HL-60/S4 (cell line): ENCODE measurements at regions not wholly inside any gene's neighbourhood (a gene's known extent, or its start where the extent isn't known, plus 50 kb on each side); places are given as distances from the start of the nearest gene placed in this dataset.
"Not testable (repeated sequence)": the region's sequence is repeated elsewhere in the genome, so short reads cannot be mapped to it uniquely, and the experiment has no call there.

Experiments used
- in situ Hi-C: fragments of 300-500 bp; cut with MboI; formaldehyde crosslinking; loops from 2 replicates; pipeline ENCODE4 v1.14.3; 2022; ENCODE audit warnings: low sequenced_read_pairs

- in situ Hi-C loops, result no loop called here
Measured at GRCh38 chr9:33690143-33690933, 105.0 kb upstream of the PRSS3 start.

- in situ Hi-C loops, result no loop called here
Measured at GRCh38 chr9:33695299-33695698, 100.1 kb upstream of the PRSS3 start.

- in situ Hi-C loops, result no loop called here
Measured at GRCh38 chr9:33695856-33696255, 99.5 kb upstream of the PRSS3 start.

- in situ Hi-C loops, result no loop called here
Measured at GRCh38 chr9:33697171-33697570, 98.2 kb upstream of the PRSS3 start.

- in situ Hi-C loops, result no loop called here
Measured at GRCh38 chr9:33698267-33698666, 97.1 kb upstream of the PRSS3 start.

GRCh38 chr9:33700940-33701339 lies 94.4 kb upstream of the PRSS3 start:
- in situ Hi-C loops, result not testable (repeated sequence)

- in situ Hi-C loops, result no loop called here
Measured at GRCh38 chr9:33703430-33704102, 91.8 kb upstream of the PRSS3 start.

- in situ Hi-C loops, result not testable (repeated sequence)
Measured at GRCh38 chr9:33705440-33705839, 89.9 kb upstream of the PRSS3 start.

GRCh38 chr9:33708441-33708840 lies 86.9 kb upstream of the PRSS3 start:
- in situ Hi-C loops, result no loop called here

- in situ Hi-C loops, result no loop called here
Measured at GRCh38 chr9:33709269-33709668, 86.1 kb upstream of the PRSS3 start.

- in situ Hi-C loops, result not testable (repeated sequence)
Measured at GRCh38 chr9:33711418-33711817, 83.9 kb upstream of the PRSS3 start.

GRCh38 chr9:33714989-33715388 lies 80.4 kb upstream of the PRSS3 start:
- in situ Hi-C loops, result no loop called here

GRCh38 chr9:33718987-33719386 lies 76.4 kb upstream of the PRSS3 start:
- in situ Hi-C loops, result no loop called here

- in situ Hi-C loops, result loop anchor here (10.0 kb wide), 1 partner anchor 85 kb away; no protein-coding TSS in a partner anchor
Measured at GRCh38 chr9:33719581-33720374, 75.6 kb upstream of the PRSS3 start.

- in situ Hi-C loops, result loop anchor here (10.0 kb wide), 1 partner anchor 87 kb away; no protein-coding TSS in a partner anchor
Measured at GRCh38 chr9:33721674-33722358, 73.5 kb upstream of the PRSS3 start.

- in situ Hi-C loops, result loop anchor here (10.0 kb wide), 1 partner anchor 88 kb away; no protein-coding TSS in a partner anchor
Measured at GRCh38 chr9:33722359-33722675, 73.0 kb upstream of the PRSS3 start.

- in situ Hi-C loops, result loop anchor here (10.0 kb wide), 1 partner anchor 94 kb away; no protein-coding TSS in a partner anchor
Measured at GRCh38 chr9:33728613-33729012, 66.7 kb upstream of the PRSS3 start.

- in situ Hi-C loops, result no loop called here
Measured at GRCh38 chr9:33731142-33731541, 64.2 kb upstream of the PRSS3 start.

GRCh38 chr9:33731625-33732024 lies 63.7 kb upstream of the PRSS3 start:
- in situ Hi-C loops, result no loop called here

- in situ Hi-C loops, result not testable (repeated sequence)
Measured at GRCh38 chr9:33734247-33734940, 61.0 kb upstream of the PRSS3 start.
